DMS 273 (cell line): ENCODE measurements at regions not wholly inside any gene's neighbourhood (a gene's known extent, or its start where the extent isn't known, plus 50 kb on each side); places are given as distances from the start of the nearest gene placed in this dataset.
"Not testable (repeated sequence)": the region's sequence is repeated elsewhere in the genome, so short reads cannot be mapped to it uniquely, and the experiment has no call there.

Experiments used
- DNase-seq: peaks from one replicate; lab custom pipeline; 2025; ENCODE audit not compliant: unreplicated experiment; lab: John Stamatoyannopoulos, UW

GRCh38 chr1:228611707-228612106, 123.6 kb upstream of the RHOU start:
- not testable (repeated sequence) for DNase-seq

- DNase-seq: not testable (repeated sequence)
Observed at GRCh38 chr1:228622002-228622716, 113.1 kb upstream of the RHOU start.

DNA sequence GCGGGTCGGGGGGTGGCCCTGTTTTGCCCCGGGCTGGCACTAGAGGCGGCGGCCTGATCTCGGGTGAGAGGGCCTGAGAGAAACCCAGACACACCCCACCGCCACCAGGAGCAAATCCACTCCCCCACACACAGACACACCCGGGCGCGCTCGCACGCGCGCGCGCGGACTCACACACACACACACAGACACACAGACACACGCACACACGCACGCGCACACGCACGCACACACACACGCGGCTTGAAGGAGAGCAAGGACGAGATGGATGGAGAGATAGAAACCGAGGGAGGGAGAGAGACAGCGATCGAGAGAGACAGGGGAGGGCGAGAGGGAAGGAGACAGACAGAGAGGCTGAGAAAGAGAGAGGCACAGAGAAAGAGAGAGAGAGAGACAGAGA, 108.8 kb upstream of the RHOU start:
- DNase-seq: not testable (repeated sequence)

DNA sequence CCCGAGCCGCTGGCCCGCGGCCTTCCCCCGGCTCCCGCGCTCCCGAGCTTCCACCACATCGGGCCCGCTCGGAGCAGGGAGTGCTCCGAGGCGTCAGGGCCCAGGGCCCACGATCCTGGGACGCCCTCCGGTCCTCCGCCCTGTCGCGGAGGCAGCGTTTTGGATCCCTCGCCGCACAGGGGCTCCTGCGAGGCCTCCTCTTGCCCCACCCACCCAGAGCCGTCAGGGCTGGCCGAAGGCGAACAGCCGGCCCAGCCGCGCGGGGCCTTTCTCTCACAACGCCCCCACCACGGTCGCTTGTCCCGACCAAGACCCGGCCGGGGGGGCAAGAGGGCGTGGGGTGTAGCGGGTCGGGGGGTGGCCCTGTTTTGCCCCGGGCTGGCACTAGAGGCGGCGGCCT, 102.4 kb upstream of the RHOU start:
- DNase-seq: not testable (repeated sequence)

DNA sequence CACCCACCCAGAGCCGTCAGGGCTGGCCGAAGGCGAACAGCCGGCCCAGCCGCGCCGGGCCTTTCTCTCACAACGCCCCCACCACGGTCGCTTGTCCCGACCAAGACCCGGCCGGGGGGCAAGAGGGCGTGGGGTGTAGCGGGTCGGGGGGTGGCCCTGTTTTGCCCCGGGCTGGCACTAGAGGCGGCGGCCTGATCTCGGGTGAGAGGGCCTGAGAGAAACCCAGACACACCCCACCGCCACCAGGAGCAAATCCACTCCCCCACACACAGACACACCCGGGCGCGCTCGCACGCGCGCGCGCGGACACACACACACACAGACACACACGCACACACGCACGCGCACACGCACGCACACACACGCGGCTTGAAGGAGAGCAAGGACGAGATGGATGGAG, 100.0 kb upstream of the RHOU start:
- peak; percentile 78 for DNase-seq

GRCh38 chr1:228637529-228637928, 97.8 kb upstream of the RHOU start:
- DNase-seq: not testable (repeated sequence)

GRCh38 chr1:228646717-228647522, 88.4 kb upstream of the RHOU start:
- peak; percentile 89 for DNase-seq

GRCh38 chr1:228647523-228648444, 87.5 kb upstream of the RHOU start:
- DNase-seq: peak; percentile 96

DNA sequence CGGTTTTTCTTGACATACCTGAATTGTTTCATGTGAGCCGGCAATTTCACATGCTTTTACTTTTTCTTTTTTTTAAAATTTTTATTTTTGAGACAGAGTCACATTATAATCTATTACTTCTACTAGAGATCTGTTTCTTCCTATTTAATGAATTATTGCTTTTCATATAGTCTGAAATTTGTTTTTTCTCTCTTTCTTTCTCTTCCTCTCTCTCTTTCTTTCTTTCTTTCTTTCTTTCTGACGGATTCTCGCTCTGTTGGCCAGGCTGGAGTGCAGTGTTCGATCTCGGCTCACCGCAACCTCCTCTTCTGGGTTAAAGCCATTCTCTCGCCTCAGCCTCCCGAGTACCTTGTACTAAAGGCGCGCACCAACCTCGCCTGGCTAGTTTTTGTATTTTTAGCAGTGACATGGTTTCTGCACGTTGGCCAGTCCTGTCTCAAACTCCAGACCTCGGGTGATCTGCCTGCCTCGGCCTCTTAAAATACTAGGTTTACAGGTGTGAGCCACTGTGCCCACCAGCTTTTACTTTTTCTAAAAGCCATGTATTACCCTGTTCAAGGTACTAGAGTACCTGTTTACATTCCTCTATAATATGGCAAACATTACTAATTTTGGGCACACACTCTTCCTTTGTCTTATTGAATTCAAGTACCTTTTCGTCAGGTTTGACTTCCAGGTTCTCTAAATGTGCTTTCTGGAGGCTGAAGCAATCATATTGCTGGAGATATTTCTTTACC, 86.5 kb upstream of the RHOU start:
- no peak for DNase-seq

- no peak for DNase-seq
Observed at GRCh38 chr1:228650141-228650540, 85.1 kb upstream of the RHOU start.

DNA sequence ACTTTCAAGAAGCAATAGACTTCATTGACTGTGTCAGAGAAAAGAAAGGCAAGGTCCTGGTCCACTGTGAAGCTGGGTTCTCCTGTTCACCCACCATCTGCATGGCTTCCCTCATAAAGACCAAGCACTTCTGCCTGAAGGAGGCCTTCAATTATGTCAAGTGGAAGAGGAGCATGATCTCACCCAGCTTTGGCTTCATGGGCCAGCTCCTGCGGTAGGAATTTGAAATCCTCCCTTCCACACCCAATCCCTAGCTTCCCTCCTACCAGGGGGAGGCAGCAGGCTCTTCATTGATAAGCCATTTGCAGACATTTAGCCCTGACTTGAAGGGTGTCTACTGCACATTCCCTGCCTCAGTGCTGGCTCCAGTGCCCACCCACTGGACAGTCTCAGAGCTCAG, 84.3 kb upstream of the RHOU start:
- DNase-seq: no peak

DNA sequence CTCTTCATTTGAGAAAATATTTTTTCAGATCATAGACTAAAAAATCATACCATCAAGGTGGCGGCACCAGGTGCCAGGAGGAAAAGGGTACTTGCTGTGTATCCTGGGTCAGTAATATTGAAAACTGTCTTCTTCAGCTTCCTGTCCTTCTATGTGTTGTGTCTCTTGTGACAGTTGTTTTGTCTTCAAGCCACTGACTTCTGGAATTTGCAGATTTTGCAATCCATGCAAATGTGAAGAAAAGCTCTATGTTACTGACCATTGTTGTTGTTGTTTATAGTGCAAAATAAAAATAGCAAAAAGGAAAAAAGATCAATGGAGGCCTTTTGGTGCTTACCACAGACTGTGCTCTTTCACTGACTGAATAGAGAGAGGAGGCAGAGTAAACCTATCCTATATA, 83.2 kb upstream of the RHOU start:
- no peak for DNase-seq

GRCh38 chr1:228653057-228653456, 82.2 kb upstream of the RHOU start:
- not testable (repeated sequence) for DNase-seq

DNA sequence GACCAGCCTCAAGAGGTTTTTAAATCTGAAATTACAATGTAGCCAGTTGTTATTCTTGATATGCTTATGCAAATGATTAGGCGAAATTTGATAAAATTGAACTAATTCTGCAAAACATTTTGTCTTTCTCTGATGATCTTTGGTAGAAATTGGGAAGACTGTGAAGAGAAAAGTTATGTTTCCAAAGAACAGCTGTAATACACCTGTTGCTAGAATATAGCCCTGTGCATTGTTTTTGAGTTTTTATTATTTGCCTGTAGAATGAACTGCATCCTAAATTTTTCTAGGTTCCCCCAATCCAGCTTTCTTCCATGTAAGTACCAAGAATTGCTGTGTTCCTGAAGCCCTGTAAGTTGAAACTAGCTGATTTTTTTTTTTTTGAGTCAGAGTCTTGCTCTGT, 81.5 kb upstream of the RHOU start:
- no peak for DNase-seq

GRCh38 chr1:228655796-228656394, 79.4 kb upstream of the RHOU start:
- no peak for DNase-seq

DNA sequence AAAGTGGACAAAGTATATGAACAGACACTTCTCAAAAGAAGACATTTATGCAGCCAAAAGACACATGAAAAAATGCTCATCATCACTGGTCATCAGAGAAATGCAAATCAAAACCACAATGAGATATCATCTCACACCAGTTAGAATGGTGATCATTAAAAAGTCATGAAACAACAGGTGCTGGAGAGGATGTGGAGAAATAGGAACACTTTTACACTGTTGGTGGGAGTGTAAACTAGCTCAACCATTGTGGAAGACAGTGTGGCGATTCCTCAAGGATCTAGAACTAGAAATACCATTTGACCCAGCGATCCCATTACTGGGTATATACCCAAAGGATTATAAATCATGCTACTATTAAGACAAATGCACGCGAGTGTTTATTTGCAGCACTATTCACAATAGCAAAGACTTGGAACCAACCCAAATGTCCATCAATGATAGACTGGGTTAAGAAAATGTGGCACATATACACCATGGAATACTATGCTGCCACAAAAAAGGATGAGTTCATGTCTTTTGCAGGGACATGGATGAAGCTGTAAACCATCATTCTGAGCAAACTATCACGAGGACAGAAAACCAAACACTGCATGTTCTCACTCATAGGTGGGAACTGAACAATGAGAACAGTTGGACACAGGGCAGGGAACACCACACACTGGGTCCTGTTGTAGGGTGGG, 73.1 kb upstream of the RHOU start:
- not testable (repeated sequence) for DNase-seq

- DNase-seq: peak; percentile 90
Observed at GRCh38 chr1:228664399-228664914, 70.8 kb upstream of the RHOU start.

GRCh38 chr1:228666686-228667623, 68.3 kb upstream of the RHOU start:
- no peak for DNase-seq
